IMR-90 (cell line): ENCODE measurements at regions not wholly inside any gene's neighbourhood (a gene's known extent, or its start where the extent isn't known, plus 50 kb on each side); places are given as distances from the start of the nearest gene placed in this dataset.

Experiments
- ATAC-seq: fragments of 200-7000 bp; cut with Tn5 transposase; 2 replicates; pipeline ENCODE4 v1.9.1; 2020; ENCODE audit warnings: low read depth, mild to moderate bottlenecking, moderate library complexity
- BruUV-seq: library from RNA; stranded (reverse); fragments of 400-500 nt; replicated peaks from 2 replicates; lab custom pipeline; 2021; lab: Mats Ljungman, UMichigan
- CTCF ChIA-PET: fragments of 300-600 bp; formaldehyde crosslinking; extraction: SDS; loops from one replicate; lab custom pipeline; 2021; ENCODE audit warnings: antibody characterized with exemption; lab: Yijun Ruan, JAX
- POLR2A ChIA-PET: fragments of 300-600 bp; sonication (Branson Sonifier 250); formaldehyde crosslinking; loops from one replicate; lab custom pipeline; 2022; ENCODE audit warnings: antibody characterized with exemption; ENCODE audit not compliant: unreplicated experiment; lab: Charles Lee
- DNase-seq: peaks from one replicate; pipeline ENCODE4 v3.0.0; 2013
- H2AFZ ChIP-seq: replicated peaks from 2 replicates; pipeline ENCODE3; 2013; ENCODE audit warnings: low read length, mild to moderate bottlenecking; ENCODE audit not compliant: poor library complexity
- H2AK5ac ChIP-seq: 2 replicates; pipeline ENCODE4 v1.6.1; 2013; ENCODE audit warnings: low read depth, low read length, inconsistent platforms
- H2AK9ac ChIP-seq: replicated peaks from 2 replicates; pipeline ENCODE3; 2013; ENCODE audit warnings: mild to moderate bottlenecking, low read depth, low read length, moderate library complexity; ENCODE audit not compliant: poor library complexity
- H2BK120ac ChIP-seq: 2 replicates; pipeline ENCODE4 v1.6.1; 2013; ENCODE audit warnings: low read depth, low read length, inconsistent platforms
- H2BK15ac ChIP-seq: 3 replicates; pipeline ENCODE4 v1.6.1; 2013; ENCODE audit warnings: low read depth, low read length, inconsistent platforms
- H2BK20ac ChIP-seq: 2 replicates; pipeline ENCODE4 v1.6.1; 2013; ENCODE audit warnings: low read depth, mild to moderate bottlenecking, inconsistent platforms, low read length, moderate library complexity
- H2BK5ac ChIP-seq: 2 replicates; pipeline ENCODE4 v1.6.1; 2013; ENCODE audit warnings: mild to moderate bottlenecking, low read depth, low read length, inconsistent platforms; ENCODE audit not compliant: poor library complexity, severe bottlenecking
- H3K14ac ChIP-seq: replicated peaks from 2 replicates; pipeline ENCODE4 v1.6.1; 2013; ENCODE audit warnings: low read depth, low read length, inconsistent platforms
- H3K18ac ChIP-seq: 2 replicates; pipeline ENCODE4 v1.6.1; 2013; ENCODE audit warnings: low read depth, low read length, control low read depth
- H3K23ac ChIP-seq: 2 replicates; pipeline ENCODE4 v1.6.1; 2013; ENCODE audit warnings: low read depth, low read length, inconsistent platforms
- H3K27ac ChIP-seq: 2 replicates; pipeline ENCODE4 v1.5.1; 2013; ENCODE audit warnings: mild to moderate bottlenecking, control low read depth, low read length; ENCODE audit not compliant: insufficient read depth
- H3K27me3 ChIP-seq: 2 replicates; pipeline ENCODE4 v1.6.1; 2013; ENCODE audit warnings: low read length; ENCODE audit not compliant: control insufficient read depth, insufficient read depth
- H3K36me3 ChIP-seq: 2 replicates; pipeline ENCODE4 v1.6.1; 2013; ENCODE audit warnings: low read length, mixed read lengths; ENCODE audit not compliant: control insufficient read depth, insufficient read depth
- H3K4ac ChIP-seq: 2 replicates; pipeline ENCODE4 v1.6.1; 2013; ENCODE audit warnings: low read depth, low read length, inconsistent platforms
- H3K4me1 ChIP-seq: 2 replicates; pipeline ENCODE4 v1.6.1; 2013; ENCODE audit warnings: low read length, mixed read lengths; ENCODE audit not compliant: control insufficient read depth, insufficient read depth
- H3K4me2 ChIP-seq: 2 replicates; pipeline ENCODE4 v1.6.1; 2013; ENCODE audit warnings: low read depth, mild to moderate bottlenecking, control low read depth, low read length, moderate library complexity
- H3K4me3 ChIP-seq: 2 replicates; pipeline ENCODE4 v1.5.1; 2013; ENCODE audit warnings: low read depth, mild to moderate bottlenecking, control low read depth, low read length, moderate library complexity; ENCODE audit not compliant: insufficient read depth
- H3K56ac ChIP-seq: 2 replicates; pipeline ENCODE4 v1.6.1; 2013; ENCODE audit warnings: low read length, inconsistent platforms; ENCODE audit not compliant: insufficient read depth; ENCODE audit errors: extremely low read depth
- H3K79me1 ChIP-seq, 2 experiments: 2 replicates each; pipeline ENCODE4 v1.6.1; 2013; ENCODE audit warnings: low read length in 2 of 2, inconsistent platforms in 1 of 2, low read depth in 1 of 2
- H3K9ac ChIP-seq: 2 replicates; pipeline ENCODE4 v1.6.1; 2013; ENCODE audit warnings: low read depth, low read length, control low read depth
- H3K9me1 ChIP-seq: 2 replicates; pipeline ENCODE4 v1.6.1; 2013; ENCODE audit warnings: low read length, inconsistent platforms; ENCODE audit not compliant: insufficient read depth
- H3K9me3 ChIP-seq: 2 replicates; pipeline ENCODE4 v1.6.1; 2013; ENCODE audit warnings: low read length; ENCODE audit not compliant: control insufficient read depth, insufficient read depth
- H4K20me1 ChIP-seq: 2 replicates; pipeline ENCODE4 v1.6.1; 2013; ENCODE audit warnings: low read length, inconsistent platforms; ENCODE audit not compliant: insufficient read depth
- H4K5ac ChIP-seq: 2 replicates; pipeline ENCODE4 v1.6.1; 2013; ENCODE audit warnings: mild to moderate bottlenecking, low read depth, low read length, control low read depth
- H4K8ac ChIP-seq, 2 experiments: 2 replicates each; pipeline ENCODE4 v1.6.1; 2013; ENCODE audit warnings: low read depth in 2 of 2, low read length in 2 of 2, control low read depth in 1 of 2, inconsistent platforms in 1 of 2
- H4K91ac ChIP-seq: 2 replicates; pipeline ENCODE4 v1.6.1; 2013; ENCODE audit warnings: low read depth, low read length, inconsistent platforms; ENCODE audit not compliant: insufficient read depth
- CHD1 ChIP-seq: IDR thresholded peaks from 2 replicates; pipeline ENCODE4 v1.6.1; 2012; ENCODE audit warnings: low read depth, low read length, improper control_type of control experiment
- ELK1 ChIP-seq: fragments of 150-350 bp; IDR thresholded peaks from 2 replicates; pipeline ENCODE4 v1.6.1; 2016; ENCODE audit warnings: low read depth, mild to moderate bottlenecking, low read length, moderate library complexity, borderline replicate concordance
- MAFK ChIP-seq: IDR thresholded peaks from 2 replicates; pipeline ENCODE4 v1.6.1; 2012; ENCODE audit warnings: low read depth, low read length, improper control_type of control experiment
- MAZ ChIP-seq: IDR thresholded peaks from 2 replicates; pipeline ENCODE4 v1.6.1; 2012; ENCODE audit warnings: low read depth, mild to moderate bottlenecking, low read length, improper control_type of control experiment, moderate library complexity, borderline replicate concordance
- NFE2L2 ChIP-seq: fragments of 150-350 bp; IDR thresholded peaks from 2 replicates; pipeline ENCODE4 v1.6.1; 2016; ENCODE audit warnings: low read depth, mild to moderate bottlenecking, low read length
- RFX5 ChIP-seq: IDR thresholded peaks from 2 replicates; pipeline ENCODE4 v1.8.0; 2012; ENCODE audit warnings: low read depth, mild to moderate bottlenecking, low read length, moderate library complexity
- WGBS, 2 experiments: methylation state at CpG; one replicate each; pipeline versions ENCODE4 v1.1.5 to v1.1.7; 2013; ENCODE audit warnings: missing lambda C conversion rate in 2 of 2; ENCODE audit not compliant: insufficient read length in 1 of 2; ENCODE audit errors: extremely low coverage in 2 of 2; 5-methylcytosine and 5-hydroxymethylcytosine counted together
- dilution Hi-C: fragments of 300-500 bp; cut with HindIII; formaldehyde crosslinking; loops from one replicate; pipeline ENCODE4 v1.14.3; 2018; ENCODE audit warnings: low sequenced_read_pairs; ENCODE audit not compliant: unreplicated experiment
- in situ Hi-C: fragments of 300-500 bp; cut with MboI; formaldehyde crosslinking; loops from 3 replicates; pipeline ENCODE4 v1.14.3; 2019; ENCODE audit warnings: low sequenced_read_pairs, inconsistent platforms, mixed read lengths
- intact Hi-C: fragments of 100-400 bp; cut with micrococcal nuclease; formaldehyde crosslinking; loops from 2 replicates; pipeline ENCODE4 v1.10.0; 2022
- TF ChIP-seq, protein P1 (sequence below): fragments of 150-350 bp; IDR thresholded peaks from 2 replicates; pipeline ENCODE4 v1.6.1; 2017; ENCODE audit warnings: mild to moderate bottlenecking, antibody characterized with exemption, low read length, low read depth
- TF ChIP-seq, protein P2 (sequence below): conservative IDR thresholded peaks from 2 replicates; pipeline ENCODE4 v1.5.1; 2012; ENCODE audit warnings: mild to moderate bottlenecking, low read depth, low read length, improper control_type of control experiment

DNA sequence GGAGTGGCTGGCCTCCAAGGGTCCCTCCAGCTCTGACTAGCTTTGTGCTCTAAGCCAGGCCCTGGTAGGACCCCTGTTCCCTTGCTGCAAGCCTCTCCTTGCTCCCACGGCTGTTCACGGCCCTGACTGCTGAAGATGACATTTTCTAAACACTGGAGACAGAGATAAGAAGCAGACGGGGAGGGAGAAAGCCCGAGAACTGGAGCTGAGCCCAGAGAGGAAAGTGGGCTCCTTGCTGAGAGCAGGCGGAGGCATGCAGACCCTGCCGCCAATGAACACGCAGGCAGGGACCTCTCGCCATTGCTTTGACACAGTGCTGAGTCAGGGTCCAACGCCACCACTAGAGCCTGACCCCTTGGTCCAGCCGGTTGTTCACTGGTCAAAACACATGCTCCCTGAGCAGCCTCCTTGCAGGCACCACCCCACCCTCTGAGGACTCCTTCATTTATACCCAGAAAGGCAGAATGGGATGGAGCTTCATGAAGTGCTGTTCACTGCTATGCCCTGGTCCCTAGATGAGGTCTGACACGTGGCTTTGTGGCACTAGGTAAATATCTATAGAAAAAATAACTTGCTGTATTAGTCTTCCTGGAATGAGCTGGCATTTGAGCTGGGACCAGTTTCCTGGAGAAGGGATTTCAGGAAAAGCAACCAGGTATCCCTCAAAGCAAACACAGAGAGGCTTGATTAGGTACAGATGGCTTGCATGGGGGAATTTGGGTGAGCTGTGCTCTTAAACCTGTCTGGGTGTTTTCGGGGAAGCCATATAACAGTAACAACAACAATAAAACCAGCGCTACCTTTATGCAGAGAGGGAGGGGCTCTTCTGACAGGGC, 65.7 kb downstream of the MCFD2 start (continued):
- TF ChIP-seq, protein P1, sequence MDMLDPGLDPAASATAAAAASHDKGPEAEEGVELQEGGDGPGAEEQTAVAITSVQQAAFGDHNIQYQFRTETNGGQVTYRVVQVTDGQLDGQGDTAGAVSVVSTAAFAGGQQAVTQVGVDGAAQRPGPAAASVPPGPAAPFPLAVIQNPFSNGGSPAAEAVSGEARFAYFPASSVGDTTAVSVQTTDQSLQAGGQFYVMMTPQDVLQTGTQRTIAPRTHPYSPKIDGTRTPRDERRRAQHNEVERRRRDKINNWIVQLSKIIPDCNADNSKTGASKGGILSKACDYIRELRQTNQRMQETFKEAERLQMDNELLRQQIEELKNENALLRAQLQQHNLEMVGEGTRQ = no peak; the same call in 1 of the 2 replicates

GRCh38 chr2:46849046-46849715, 66.4 kb downstream of the MCFD2 start:
- Histone ChIP-seq H3K36me3 (no peaks in the 10 kb centered on the region), H2BK120ac (peak overlapping the region; percentile 100), H2AK9ac (peak overlapping the region; percentile 95), H3K27ac (peak overlapping the region; percentile 95), H3K4me2 (peak overlapping the region; percentile 8; the same call in 1 of the 2 replicates), H3K27me3 (no peaks in the 10 kb centered on the region), H3K79me1 (peaks cover 10 to 55% of the 10 kb centered on the region in 2 experiments), H4K8ac (peak overlapping the region; percentile 92 to 99), H2AK5ac (peak overlapping the region; percentile 96), H3K56ac (peak overlapping the region; percentile 97), H4K20me1 (no peaks in the 10 kb centered on the region), H2BK5ac (peak overlapping the region; percentile 100), H3K23ac (peak overlapping the region; percentile 83), H3K14ac (peak overlapping the region; percentile 99), H3K9me3 (peaks cover 3% of the 10 kb centered on the region; the same call in 1 of the 2 replicates), H3K9me1 (peaks cover 29% of the 10 kb centered on the region), H2BK15ac (peak overlapping the region; percentile 46; the same call in 2 of the 3 replicates), H3K4me3 (no peak overlapping the region), H3K4ac (peak overlapping the region; percentile 100), H2AFZ (peak overlapping the region; percentile 47), H3K4me1 (peaks cover 50% of the 10 kb centered on the region), H3K18ac (peak overlapping the region; percentile 99), H4K91ac (peak overlapping the region; percentile 100), H3K9ac (peak overlapping the region; percentile 77), H2BK20ac (peak overlapping the region; percentile 100), H4K5ac (peak overlapping the region; percentile 83)
- in situ Hi-C loops = no loop called here
- DNase-seq = peak; percentile 76
- ChIA-PET POLR2A (interaction anchor here (0.5 to 1.1 kb wide), 2 partner anchors 26 to 36 kb away, joined by 3 to 6 read pairs; no protein-coding TSS in a partner anchor), CTCF (no interaction called here)
- no peak for ATAC-seq
- no CpG with 5 or more reads among the region's 7 CpGs for WGBS, 2 experiments
- intact Hi-C loops = no loop called here
- dilution Hi-C loops = no loop called here
- BruUV-seq = no TSS peak
- no peak for TF ChIP-seq NFE2L2
- TF ChIP-seq MAFK = no peak
- no peak for TF ChIP-seq MAZ
- TF ChIP-seq ELK1 = no peak
- TF ChIP-seq, protein P2, sequence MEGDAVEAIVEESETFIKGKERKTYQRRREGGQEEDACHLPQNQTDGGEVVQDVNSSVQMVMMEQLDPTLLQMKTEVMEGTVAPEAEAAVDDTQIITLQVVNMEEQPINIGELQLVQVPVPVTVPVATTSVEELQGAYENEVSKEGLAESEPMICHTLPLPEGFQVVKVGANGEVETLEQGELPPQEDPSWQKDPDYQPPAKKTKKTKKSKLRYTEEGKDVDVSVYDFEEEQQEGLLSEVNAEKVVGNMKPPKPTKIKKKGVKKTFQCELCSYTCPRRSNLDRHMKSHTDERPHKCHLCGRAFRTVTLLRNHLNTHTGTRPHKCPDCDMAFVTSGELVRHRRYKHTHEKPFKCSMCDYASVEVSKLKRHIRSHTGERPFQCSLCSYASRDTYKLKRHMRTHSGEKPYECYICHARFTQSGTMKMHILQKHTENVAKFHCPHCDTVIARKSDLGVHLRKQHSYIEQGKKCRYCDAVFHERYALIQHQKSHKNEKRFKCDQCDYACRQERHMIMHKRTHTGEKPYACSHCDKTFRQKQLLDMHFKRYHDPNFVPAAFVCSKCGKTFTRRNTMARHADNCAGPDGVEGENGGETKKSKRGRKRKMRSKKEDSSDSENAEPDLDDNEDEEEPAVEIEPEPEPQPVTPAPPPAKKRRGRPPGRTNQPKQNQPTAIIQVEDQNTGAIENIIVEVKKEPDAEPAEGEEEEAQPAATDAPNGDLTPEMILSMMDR = no peak
- TF ChIP-seq RFX5 = no peak
- TF ChIP-seq, protein P1 = no peak
- TF ChIP-seq CHD1 = no peak
